Thyroid gland (tissue), 4 donors: ENCODE measurements at regions not wholly inside any gene's neighbourhood (a gene's known extent, or its start where the extent isn't known, plus 50 kb on each side); places are given as distances from the start of the nearest gene placed in this dataset.

ENCODE experiments used
- CTCF ChIP-seq, 6 experiments: fragments of 200-600 bp in 3 of 6; fragments of 450-650 bp in 3 of 6; sonication (generic) in 3 of 6; IDR thresholded peaks; one replicate each; pipeline ENCODE4 v1.5.1; 2016 to 2019; ENCODE audit warnings: antibody characterized with exemption in 6 of 6, mild to moderate bottlenecking in 2 of 6, inconsistent platforms in 1 of 6, moderate library complexity in 1 of 6
- POLR2A ChIP-seq, 2 donors: fragments of 450-650 bp; IDR thresholded peaks; one replicate each; pipeline ENCODE4 v1.6.1; 2017; ENCODE audit warnings: antibody characterized with exemption in 2 of 2, mild to moderate bottlenecking in 2 of 2, moderate library complexity in 1 of 2

DNA sequence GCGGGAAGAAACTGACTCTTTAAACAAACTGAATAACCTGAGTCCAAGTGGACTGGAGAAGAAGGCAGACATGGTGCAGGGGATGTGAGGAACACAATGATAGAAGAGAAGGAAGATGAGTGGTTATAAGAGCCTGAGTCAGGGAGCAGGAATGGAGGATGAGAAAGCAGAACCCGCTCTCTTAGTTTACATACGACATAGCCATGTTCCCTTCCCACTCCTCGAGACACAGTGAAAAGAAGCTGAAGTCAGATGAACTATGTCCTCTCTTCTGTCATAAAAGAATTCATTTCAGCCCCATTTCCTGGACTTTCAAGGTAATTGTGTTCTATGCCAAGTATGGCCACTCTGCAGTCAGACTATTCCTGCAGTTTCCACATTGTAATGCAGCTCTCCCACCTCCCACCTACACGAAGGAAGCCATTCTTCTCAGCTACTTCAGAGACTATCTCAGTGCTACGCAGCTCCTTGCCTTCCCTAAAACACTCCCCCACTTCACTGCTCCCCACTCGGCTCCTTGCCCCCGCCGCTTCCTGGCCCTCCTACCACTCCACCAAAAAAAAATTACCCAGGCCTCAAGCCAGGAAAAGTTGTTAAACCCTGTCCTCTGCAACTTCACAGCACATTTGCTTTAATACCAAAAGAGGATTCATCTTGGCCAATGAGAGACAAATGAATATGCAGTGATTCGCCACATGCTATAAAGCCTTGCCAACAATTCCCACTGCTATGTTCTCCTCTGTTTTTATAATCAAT, 323.4 kb upstream of the EPHA4 start:
- TF ChIP-seq POLR2A (IDR thresholded peaks at IDR 0.05) = no peak
- TF ChIP-seq CTCF (IDR thresholded peaks at IDR 0.05) = no peak
